ENCODE measurements at regions not wholly inside any gene's neighbourhood (a gene's known extent, or its start where the extent isn't known, plus 50 kb on each side); places are given as distances from the start of the nearest gene placed in this dataset.

GRCh38 chr10:78595269-78595619 is 473.5 kb upstream of the ZMIZ1 start:
- no peaks in the 10 kb centered on the region; the same call in 1 of the 2 replicates for H3K27me3 ChIP-seq (ENCODE audit: insufficient read depth, low read depth)
- TF ChIP-seq, protein P1, sequence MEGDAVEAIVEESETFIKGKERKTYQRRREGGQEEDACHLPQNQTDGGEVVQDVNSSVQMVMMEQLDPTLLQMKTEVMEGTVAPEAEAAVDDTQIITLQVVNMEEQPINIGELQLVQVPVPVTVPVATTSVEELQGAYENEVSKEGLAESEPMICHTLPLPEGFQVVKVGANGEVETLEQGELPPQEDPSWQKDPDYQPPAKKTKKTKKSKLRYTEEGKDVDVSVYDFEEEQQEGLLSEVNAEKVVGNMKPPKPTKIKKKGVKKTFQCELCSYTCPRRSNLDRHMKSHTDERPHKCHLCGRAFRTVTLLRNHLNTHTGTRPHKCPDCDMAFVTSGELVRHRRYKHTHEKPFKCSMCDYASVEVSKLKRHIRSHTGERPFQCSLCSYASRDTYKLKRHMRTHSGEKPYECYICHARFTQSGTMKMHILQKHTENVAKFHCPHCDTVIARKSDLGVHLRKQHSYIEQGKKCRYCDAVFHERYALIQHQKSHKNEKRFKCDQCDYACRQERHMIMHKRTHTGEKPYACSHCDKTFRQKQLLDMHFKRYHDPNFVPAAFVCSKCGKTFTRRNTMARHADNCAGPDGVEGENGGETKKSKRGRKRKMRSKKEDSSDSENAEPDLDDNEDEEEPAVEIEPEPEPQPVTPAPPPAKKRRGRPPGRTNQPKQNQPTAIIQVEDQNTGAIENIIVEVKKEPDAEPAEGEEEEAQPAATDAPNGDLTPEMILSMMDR (conservative IDR thresholded peaks at IDR 0.05): no peak
- TF ChIP-seq EZH2 (IDR thresholded peaks at IDR 0.05; ENCODE audit: low read depth): no peak
- ChIA-PET POLR2A (ENCODE audit: unreplicated experiment) (no interaction called here), CTCF (no interaction called here)
- H3K79me2 ChIP-seq (ENCODE audit: low read depth): no peaks in the 10 kb centered on the region
- H3K27ac ChIP-seq: no peak overlapping the region
- H3K36me3 ChIP-seq (ENCODE audit: low read depth): no peaks in the 10 kb centered on the region
- DNase-seq: no peak
- no peak overlapping the region for H2AFZ ChIP-seq
- H4K20me1 ChIP-seq (ENCODE audit: insufficient read depth): no peaks in the 10 kb centered on the region
- no peaks in the 10 kb centered on the region for H3K4me1 ChIP-seq (replicated peaks; ENCODE audit: insufficient read depth)
- no peaks in the 10 kb centered on the region for H3K9me3 ChIP-seq (ENCODE audit: insufficient read depth, low read depth)
- no peaks in the 10 kb centered on the region for H3K9me2 ChIP-seq (ENCODE audit: insufficient read depth)
- intact Hi-C loops (cut with micrococcal nuclease; ENCODE audit: unreplicated experiment): no loop called here
- H3F3A ChIP-seq (ENCODE audit: insufficient read depth, low read depth): no peaks in the 10 kb centered on the region
- H3K4me3 ChIP-seq: no peak overlapping the region
- H3K4me2 ChIP-seq: no peak overlapping the region
- no TSS peak for BruUV-seq (replicated peaks)

- Histone ChIP-seq H3K79me2 (ENCODE audit: low read depth) (no peaks in the 10 kb centered on the region), H3K27me3 (ENCODE audit: insufficient read depth, low read depth) (no peaks in the 10 kb centered on the region; the same call in 1 of the 2 replicates), H3K4me2 (no peak overlapping the region), H2AFZ (no peak overlapping the region), H3K36me3 (ENCODE audit: low read depth) (no peaks in the 10 kb centered on the region), H3K9me2 (ENCODE audit: insufficient read depth) (no peaks in the 10 kb centered on the region), H3K9me3 (ENCODE audit: insufficient read depth, low read depth) (no peaks in the 10 kb centered on the region), H3K4me1 (replicated peaks; ENCODE audit: insufficient read depth) (no peaks in the 10 kb centered on the region), H3K4me3 (no peak overlapping the region), H3F3A (ENCODE audit: insufficient read depth, low read depth) (no peaks in the 10 kb centered on the region), H4K20me1 (ENCODE audit: insufficient read depth) (no peaks in the 10 kb centered on the region), H3K27ac (no peak overlapping the region)
- intact Hi-C loops (cut with micrococcal nuclease; ENCODE audit: unreplicated experiment): no loop called here
- no peak for DNase-seq
- TF ChIP-seq, protein P1 (conservative IDR thresholded peaks at IDR 0.05): no peak
- no peak for TF ChIP-seq EZH2 (IDR thresholded peaks at IDR 0.05; ENCODE audit: low read depth)
- ChIA-PET POLR2A (ENCODE audit: unreplicated experiment) (no interaction called here), CTCF (no interaction called here)
- BruUV-seq (replicated peaks): no TSS peak
These were observed 472.2 kb upstream of the ZMIZ1 start for GRCh38 chr10:78596556-78596955.

DNA sequence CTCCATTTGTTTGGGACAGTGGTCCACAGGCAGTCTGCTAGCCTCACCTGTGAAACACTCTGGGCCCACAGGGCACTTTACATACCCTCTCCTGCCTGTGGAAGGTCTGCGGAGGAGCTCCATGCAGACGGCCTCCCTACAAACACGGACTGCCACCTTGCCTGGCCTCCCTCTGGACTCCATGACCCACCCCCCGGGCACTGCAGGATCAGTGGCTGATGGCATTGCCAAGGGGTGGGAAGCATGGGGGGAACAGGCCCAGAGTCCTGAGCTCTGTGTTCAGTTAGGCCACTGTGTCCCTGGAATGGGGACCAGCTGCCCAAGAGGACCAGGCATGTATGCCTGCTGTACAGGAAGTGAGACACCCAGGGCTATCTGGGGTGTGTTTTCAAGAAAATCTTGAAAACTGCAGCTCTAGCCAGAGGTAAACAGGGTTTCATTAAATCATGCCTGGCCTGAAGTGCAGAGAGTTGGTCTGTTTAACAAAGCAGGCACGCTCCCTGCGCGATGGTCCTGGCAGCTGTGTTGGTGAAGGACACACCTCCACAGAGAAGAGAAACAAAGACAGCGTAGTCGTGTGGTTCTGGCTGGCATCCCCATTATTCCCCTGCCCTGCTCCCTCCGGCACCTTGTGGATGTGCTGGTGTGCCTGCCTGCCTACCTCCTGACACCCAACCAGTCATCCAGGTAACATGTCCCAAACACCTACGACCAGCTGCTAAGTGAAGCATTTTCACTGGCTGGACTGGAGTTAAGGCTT is 470.8 kb upstream of the ZMIZ1 start:
- Histone ChIP-seq H3K27ac (no peak overlapping the region), H3K4me3 (no peak overlapping the region), H3K4me1 (replicated peaks; ENCODE audit: insufficient read depth) (no peaks in the 10 kb centered on the region), H3F3A (ENCODE audit: insufficient read depth, low read depth) (no peaks in the 10 kb centered on the region), H4K20me1 (ENCODE audit: insufficient read depth) (no peaks in the 10 kb centered on the region), H2AFZ (no peak overlapping the region), H3K9me2 (ENCODE audit: insufficient read depth) (no peaks in the 10 kb centered on the region), H3K27me3 (ENCODE audit: insufficient read depth, low read depth) (no peaks in the 10 kb centered on the region; the same call in 1 of the 2 replicates), H3K36me3 (ENCODE audit: low read depth) (no peaks in the 10 kb centered on the region), H3K4me2 (no peak overlapping the region), H3K79me2 (ENCODE audit: low read depth) (no peaks in the 10 kb centered on the region), H3K9me3 (ENCODE audit: insufficient read depth, low read depth) (no peaks in the 10 kb centered on the region)
- no peak for DNase-seq
- ChIA-PET POLR2A (ENCODE audit: unreplicated experiment) (no interaction called here), CTCF (no interaction called here)
- intact Hi-C loops (cut with micrococcal nuclease; ENCODE audit: unreplicated experiment): loop anchor here (2.0 kb wide), 2 partner anchors 59 to 599 kb away; no protein-coding TSS in a partner anchor
- no TSS peak for BruUV-seq (replicated peaks)
- TF ChIP-seq, protein P1 (conservative IDR thresholded peaks at IDR 0.05): no peak
- TF ChIP-seq EZH2 (IDR thresholded peaks at IDR 0.05; ENCODE audit: low read depth): no peak

All from PC-9 (cell line).